GM12892 (cell line): ENCODE measurements at regions not wholly inside any gene's neighbourhood (a gene's known extent, or its start where the extent isn't known, plus 50 kb on each side); places are given as distances from the start of the nearest gene placed in this dataset.

Experiments
- POLR2A ChIP-seq: IDR thresholded peaks from 2 replicates; pipeline ENCODE4 v1.6.1; 2011; ENCODE audit warnings: low read depth, low read length, control low read depth
- POLR2AphosphoS5 ChIP-seq: IDR thresholded peaks from 2 replicates; pipeline ENCODE4 v1.6.1; 2011; ENCODE audit warnings: low read depth, low read length, control low read depth
- TAF1 ChIP-seq: IDR thresholded peaks from 2 replicates; pipeline ENCODE4 v1.6.1; 2011; ENCODE audit warnings: low read depth, mild to moderate bottlenecking, control low read depth, low read length, borderline replicate concordance

DNA sequence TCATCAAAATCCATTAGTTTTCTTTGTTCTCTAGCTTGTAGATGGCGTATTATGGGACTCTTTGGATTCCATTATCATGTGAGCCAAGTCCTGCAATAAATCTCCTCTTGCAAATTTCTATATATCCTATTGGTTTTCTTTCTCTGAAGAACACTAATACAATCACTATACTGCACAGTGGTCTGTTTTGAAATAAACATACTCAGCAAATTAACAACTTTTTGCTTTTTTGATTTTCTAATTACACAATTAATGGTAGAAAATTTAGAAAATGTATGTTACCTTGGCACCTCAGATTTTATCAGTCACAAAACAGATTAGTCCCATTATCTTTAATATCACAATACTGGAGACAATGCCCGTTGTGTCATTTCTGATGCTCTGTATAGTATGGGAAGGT is 513.2 kb upstream of the MIS18BP1 start:
- TF ChIP-seq POLR2A (no peak), POLR2AphosphoS5 (no peak), TAF1 (no peak)
